Activated CD4-positive, alpha-beta T cell treated with anti-CD3 and anti-CD28 coated beads, Interleukin-2, amount 10 ng/mL, durations not matched to agents 24 days and 14 days (primary cell): ENCODE measurements at regions not wholly inside any gene's neighbourhood (a gene's known extent, or its start where the extent isn't known, plus 50 kb on each side); places are given as distances from the start of the nearest gene placed in this dataset.

Experiments used
- DNase-seq: peaks from one replicate; pipeline ENCODE4 v3.0.0; 2022
- H3K27ac Mint-ChIP-seq: one replicate; pipeline ENCODE4 v1.8.0; 2022; ENCODE audit warnings: mild to moderate bottlenecking, mixed read lengths
- H3K27me3 Mint-ChIP-seq: one replicate; pipeline ENCODE4 v1.8.0; 2022; ENCODE audit warnings: mixed read lengths
- H3K36me3 Mint-ChIP-seq: one replicate; pipeline ENCODE4 v1.8.0; 2022; ENCODE audit warnings: low read depth, mild to moderate bottlenecking, mixed read lengths
- H3K4me1 Mint-ChIP-seq: one replicate; pipeline ENCODE4 v1.8.0; 2021; ENCODE audit warnings: mixed read lengths
- H3K4me3 Mint-ChIP-seq: one replicate; pipeline ENCODE4 v1.8.0; 2022; ENCODE audit warnings: mild to moderate bottlenecking, moderate library complexity, mixed read lengths
- H3K9me3 Mint-ChIP-seq: one replicate; pipeline ENCODE4 v1.8.0; 2021; ENCODE audit warnings: mixed read lengths
- intact Hi-C: fragments of 100-400 bp; cut with micrococcal nuclease; formaldehyde crosslinking; loops from one replicate; pipeline ENCODE4 v1.15.1; 2023

DNA sequence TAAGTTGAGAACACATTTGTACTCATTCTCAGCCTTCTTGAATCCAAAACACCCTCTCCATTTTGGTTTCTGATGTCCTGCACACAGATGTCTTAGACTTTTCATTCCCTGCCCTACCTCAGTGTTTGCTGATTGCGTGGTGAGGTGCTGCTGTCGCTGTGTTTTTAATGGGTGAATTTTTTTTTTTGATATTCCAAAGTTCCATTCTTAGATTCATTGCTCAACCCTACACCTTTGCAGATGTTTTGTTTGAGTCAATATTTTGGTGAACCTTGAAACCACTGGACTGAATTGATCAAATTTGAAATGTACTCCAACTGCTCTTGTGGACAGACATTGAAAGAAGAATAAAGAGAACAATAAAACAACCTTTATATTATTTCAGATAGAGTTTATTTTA lies 130.4 kb upstream of the DSEL start:
- H3K27ac Mint-ChIP-seq, result no peak overlapping the region
- intact Hi-C loops, result no loop called here

DNA sequence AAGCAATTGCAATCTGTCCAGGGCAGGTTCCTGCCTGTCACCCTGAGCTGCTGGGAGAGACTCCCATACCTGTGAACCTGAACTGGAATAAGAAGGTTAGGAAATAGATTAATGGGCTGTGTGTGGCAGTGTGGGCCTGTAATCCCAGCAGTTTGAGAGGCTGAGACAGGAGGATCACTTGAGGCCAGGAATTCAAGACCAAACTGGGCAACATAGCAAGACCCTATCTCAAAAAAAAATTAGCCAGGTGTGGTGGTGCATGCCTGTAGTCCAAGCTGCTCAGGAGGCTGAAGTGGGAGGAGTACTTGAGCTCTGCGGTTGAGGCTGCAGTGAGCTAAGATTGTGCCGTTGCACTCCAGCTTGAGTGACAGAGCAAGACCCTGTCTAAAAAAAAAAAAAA lies 127.7 kb upstream of the DSEL start:
- no peaks in the 10 kb centered on the region for H3K36me3 Mint-ChIP-seq

More for the DNA sequence above, 130.4 kb upstream of the DSEL start:
- no peak for DNase-seq
- no peaks in the 10 kb centered on the region for H3K36me3 Mint-ChIP-seq
- no peaks in the 10 kb centered on the region for H3K27me3 Mint-ChIP-seq
- H3K9me3 Mint-ChIP-seq, result no peaks in the 10 kb centered on the region
- H3K4me3 Mint-ChIP-seq, result no peak overlapping the region
- H3K4me1 Mint-ChIP-seq, result no peaks in the 10 kb centered on the region

DNA sequence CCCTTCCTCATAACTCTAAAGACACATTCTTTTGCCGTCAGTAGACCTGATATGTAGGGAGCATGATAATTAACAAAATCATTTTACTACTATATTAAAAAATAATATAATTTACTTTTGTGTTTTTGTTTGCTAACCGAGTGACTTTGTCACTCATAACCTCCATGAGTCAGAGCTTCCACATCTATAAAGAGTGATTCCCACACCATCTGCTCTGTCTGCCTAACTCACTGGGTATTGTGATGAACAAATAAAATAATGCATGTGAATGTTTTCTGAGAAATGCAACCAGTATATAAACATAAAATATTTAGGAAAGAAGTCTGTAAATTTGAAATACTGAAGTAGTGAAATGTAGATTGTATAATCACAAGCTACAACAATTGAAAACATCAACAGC lies 123.4 kb upstream of the DSEL start:
- no peaks in the 10 kb centered on the region for H3K9me3 Mint-ChIP-seq
- H3K27me3 Mint-ChIP-seq, result no peaks in the 10 kb centered on the region
- no peak for DNase-seq
- no peak overlapping the region for H3K4me3 Mint-ChIP-seq
- intact Hi-C loops, result no loop called here
- no peaks in the 10 kb centered on the region for H3K4me1 Mint-ChIP-seq
- no peaks in the 10 kb centered on the region for H3K36me3 Mint-ChIP-seq
- no peak overlapping the region for H3K27ac Mint-ChIP-seq

More for the DNA sequence above, 127.7 kb upstream of the DSEL start:
- intact Hi-C loops, result no loop called here
- no peaks in the 10 kb centered on the region for H3K9me3 Mint-ChIP-seq
- H3K27me3 Mint-ChIP-seq, result no peaks in the 10 kb centered on the region
- H3K4me1 Mint-ChIP-seq, result no peaks in the 10 kb centered on the region
- no peak overlapping the region for H3K4me3 Mint-ChIP-seq
- H3K27ac Mint-ChIP-seq, result no peak overlapping the region
- DNase-seq, result no peak

DNA sequence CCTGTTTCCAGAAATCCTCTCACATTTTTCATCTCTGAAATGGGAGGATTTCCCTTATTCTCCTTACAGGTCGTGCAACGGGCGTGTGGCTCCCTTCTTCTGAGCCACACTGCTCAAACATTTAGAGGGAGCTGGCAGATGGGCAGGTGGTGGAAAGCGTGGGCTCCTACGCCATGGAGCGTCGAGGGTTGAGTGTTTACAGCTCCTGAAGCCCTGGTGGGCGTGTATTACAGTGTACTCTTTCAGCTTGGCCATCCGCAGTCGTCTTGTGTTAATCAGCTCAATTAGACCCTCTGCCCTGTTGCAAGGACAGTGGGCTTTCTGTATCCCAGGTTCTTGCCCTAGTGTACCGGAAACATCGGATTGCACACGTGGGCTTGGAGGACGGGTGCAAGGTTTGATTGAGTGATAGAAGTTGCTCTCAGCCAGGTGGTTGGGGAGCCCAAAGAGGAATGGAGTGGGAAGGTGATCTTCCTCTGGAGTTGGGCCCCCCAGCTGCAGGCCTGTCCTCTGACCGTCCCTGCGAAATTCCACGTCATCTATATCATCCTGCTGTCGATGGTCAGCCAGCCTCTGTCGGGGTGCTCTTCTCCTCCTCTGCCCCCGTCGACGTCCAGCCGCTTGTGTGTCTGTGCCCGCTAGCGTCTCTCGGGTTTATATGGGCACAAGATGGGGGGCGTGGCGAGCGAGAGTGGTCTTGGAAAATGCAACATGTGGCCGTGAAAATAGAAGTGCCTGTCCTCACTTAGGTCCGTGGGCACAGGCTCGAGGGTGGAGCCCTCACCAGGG lies 120.3 kb upstream of the DSEL start:
- intact Hi-C loops, result no loop called here
- Mint-ChIP-seq H3K4me1 (no peaks in the 10 kb centered on the region), H3K27me3 (no peaks in the 10 kb centered on the region), H3K4me3 (no peak overlapping the region), H3K9me3 (no peaks in the 10 kb centered on the region), H3K36me3 (no peaks in the 10 kb centered on the region), H3K27ac (no peak overlapping the region)
- DNase-seq, result no peak

DNA sequence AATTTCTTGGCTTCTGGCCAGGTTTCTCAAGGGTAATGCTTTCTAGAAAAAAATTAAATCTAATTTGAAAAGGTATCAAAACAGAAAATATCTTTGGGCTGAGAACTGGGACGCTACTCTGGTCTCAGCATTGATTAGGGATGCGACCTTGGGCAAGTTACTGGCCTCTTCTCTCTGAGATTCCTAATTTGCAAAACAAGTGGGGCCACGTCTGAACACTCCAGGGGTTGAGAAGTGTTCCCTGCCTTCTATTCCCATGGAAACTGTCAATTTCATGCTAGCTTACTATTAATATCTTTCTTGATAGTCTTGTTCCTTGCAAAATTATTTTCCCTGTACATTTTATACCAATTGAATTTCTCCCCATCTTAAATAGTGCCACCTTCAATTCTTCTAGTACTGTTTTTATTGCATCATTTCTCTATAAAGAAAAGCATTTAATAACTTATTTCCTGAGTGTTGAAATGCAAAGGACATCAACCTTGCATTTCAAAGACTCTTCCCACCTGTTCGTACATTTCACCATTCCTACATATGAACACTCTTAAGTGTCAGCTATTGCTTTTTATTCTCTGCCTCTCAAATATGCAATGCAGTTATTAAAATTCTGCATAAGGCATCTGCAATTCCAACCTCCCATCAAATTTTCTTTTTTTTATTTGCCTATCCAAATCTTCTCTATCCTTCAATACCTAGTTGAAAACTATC lies 118.3 kb upstream of the DSEL start:
- DNase-seq, result no peak
- Mint-ChIP-seq H3K9me3 (no peaks in the 10 kb centered on the region), H3K27ac (no peak overlapping the region), H3K36me3 (no peaks in the 10 kb centered on the region), H3K4me1 (no peaks in the 10 kb centered on the region), H3K27me3 (no peaks in the 10 kb centered on the region), H3K4me3 (no peak overlapping the region)
- intact Hi-C loops, result no loop called here

DNA sequence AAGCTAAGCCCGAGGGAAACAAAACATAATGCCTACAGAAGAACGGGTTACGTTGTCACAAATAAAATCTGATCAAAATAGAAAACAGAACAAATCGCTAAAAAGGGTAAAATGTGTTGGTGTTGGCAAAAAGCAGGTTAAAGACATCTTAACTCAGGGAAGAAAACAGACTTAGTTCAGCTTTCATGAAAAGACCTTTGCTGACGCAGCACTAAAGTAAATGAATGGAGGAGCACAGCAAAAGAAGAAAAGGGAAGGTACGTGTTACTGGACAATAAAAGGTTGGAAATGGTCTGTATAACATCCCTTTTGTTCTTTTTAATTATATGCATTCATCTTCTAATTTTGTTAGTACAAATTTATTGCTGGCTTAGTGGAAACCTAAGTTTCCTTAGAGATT lies 117.4 kb upstream of the DSEL start:
- no peak for DNase-seq
- H3K9me3 Mint-ChIP-seq, result no peaks in the 10 kb centered on the region
- no peaks in the 10 kb centered on the region for H3K27me3 Mint-ChIP-seq
- no peaks in the 10 kb centered on the region for H3K36me3 Mint-ChIP-seq
- H3K4me3 Mint-ChIP-seq, result no peak overlapping the region
- H3K27ac Mint-ChIP-seq, result no peak overlapping the region
- intact Hi-C loops, result no loop called here
- H3K4me1 Mint-ChIP-seq, result no peaks in the 10 kb centered on the region

DNA sequence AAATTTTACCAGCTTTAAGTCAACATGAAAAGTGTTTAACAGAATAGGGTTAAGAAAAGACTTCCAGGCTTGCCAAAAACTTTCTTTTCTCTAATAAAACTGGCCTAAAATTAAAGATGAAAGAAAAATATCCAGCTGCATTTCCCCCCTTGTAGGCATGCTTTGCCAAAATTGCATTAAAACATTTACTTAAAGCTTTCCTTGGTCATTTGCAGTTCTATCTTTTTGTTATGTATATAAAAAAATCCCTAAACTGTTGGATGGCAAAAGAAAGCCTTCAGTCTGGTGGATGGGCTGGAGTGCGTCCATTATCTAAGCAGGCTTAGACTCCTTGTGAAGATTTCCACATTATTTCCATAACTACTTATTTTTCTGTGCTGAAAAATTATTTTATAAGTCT lies 105.4 kb upstream of the DSEL start:
- Mint-ChIP-seq H3K9me3 (no peaks in the 10 kb centered on the region), H3K27me3 (no peaks in the 10 kb centered on the region), H3K4me1 (no peaks in the 10 kb centered on the region), H3K4me3 (no peak overlapping the region), H3K36me3 (no peaks in the 10 kb centered on the region), H3K27ac (no peak overlapping the region)
- intact Hi-C loops, result no loop called here
- DNase-seq, result no peak

DNA sequence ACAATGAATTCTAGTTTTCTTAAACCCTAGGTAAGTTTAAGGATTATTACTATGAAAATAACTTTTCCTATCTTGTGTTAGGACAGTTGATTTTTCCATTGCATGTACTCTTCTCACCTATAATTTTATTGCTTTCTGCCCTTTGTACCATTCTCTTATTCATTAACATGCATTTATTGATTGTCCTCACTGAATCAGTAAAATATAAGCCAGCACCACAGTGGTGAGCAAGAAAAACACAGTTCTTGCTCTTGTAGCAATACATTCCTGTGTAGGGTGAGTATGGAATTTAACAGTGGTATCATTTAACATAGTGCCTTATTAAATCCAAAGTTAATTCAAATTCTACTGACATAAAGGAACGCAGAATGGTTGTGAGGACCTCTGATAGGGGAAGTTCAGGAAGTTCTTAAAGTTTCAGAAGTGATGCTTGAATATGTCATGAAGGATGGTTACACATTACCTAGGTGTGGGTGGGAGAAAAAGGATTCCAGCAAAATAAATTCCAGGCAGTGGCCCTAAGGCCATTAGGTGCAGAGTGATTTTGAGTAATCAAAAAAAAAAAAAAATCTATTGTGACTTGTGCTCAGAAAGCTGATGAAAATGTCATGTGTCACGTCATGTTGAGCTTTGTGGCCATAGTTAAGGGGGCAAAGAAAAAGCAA lies 104.7 kb upstream of the DSEL start:
- intact Hi-C loops, result no loop called here
- no peaks in the 10 kb centered on the region for H3K4me1 Mint-ChIP-seq
- DNase-seq, result no peak

DNA sequence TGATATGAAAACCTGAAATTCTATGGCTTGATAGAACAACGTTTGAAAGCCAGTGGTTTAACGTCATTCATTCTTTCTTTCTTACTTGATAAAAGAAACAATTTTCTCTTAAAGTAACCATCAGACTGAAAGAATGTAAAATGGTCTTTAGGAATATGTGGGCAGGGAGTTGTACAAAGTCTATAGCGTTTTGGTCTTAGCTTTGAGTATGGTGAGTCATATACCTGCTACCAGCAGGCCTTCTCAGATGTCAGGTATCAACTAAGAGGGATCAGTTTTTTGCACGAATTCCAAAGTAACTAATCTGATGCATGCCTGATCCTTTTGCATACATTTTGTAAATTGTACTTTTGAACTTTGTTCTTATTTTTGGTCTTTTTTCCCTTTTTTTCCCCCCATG lies 101.5 kb upstream of the DSEL start:
- H3K36me3 Mint-ChIP-seq, result no peaks in the 10 kb centered on the region
- no peaks in the 10 kb centered on the region for H3K4me1 Mint-ChIP-seq
- H3K27me3 Mint-ChIP-seq, result no peaks in the 10 kb centered on the region
- no peak for DNase-seq
- intact Hi-C loops, result no loop called here
- no peak overlapping the region for H3K27ac Mint-ChIP-seq
- no peak overlapping the region for H3K4me3 Mint-ChIP-seq
- H3K9me3 Mint-ChIP-seq, result no peaks in the 10 kb centered on the region

More for the DNA sequence above, 104.7 kb upstream of the DSEL start:
- Mint-ChIP-seq H3K9me3 (no peaks in the 10 kb centered on the region), H3K4me3 (no peak overlapping the region), H3K36me3 (no peaks in the 10 kb centered on the region), H3K27ac (no peak overlapping the region), H3K27me3 (no peaks in the 10 kb centered on the region)

DNA sequence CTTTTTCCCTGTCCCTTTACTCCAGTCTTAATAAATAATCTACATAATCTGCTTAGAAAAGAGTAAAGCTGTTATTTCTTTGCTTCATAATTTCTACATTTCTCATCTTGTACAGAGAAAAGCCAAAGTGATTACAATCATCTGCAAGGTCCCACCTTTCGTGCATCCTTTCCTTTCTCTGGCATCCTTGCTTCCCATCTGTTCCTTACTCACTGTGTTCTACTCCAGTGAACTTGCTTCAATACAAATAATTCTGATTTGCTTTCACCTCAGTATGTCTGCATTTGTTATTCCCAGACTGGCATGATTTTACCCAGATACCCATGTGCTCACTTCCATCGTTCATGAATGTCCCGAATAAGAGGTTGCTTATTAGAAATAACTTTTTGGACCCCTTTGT lies 99.4 kb upstream of the DSEL start:
- no peaks in the 10 kb centered on the region for H3K4me1 Mint-ChIP-seq
- intact Hi-C loops, result no loop called here

DNA sequence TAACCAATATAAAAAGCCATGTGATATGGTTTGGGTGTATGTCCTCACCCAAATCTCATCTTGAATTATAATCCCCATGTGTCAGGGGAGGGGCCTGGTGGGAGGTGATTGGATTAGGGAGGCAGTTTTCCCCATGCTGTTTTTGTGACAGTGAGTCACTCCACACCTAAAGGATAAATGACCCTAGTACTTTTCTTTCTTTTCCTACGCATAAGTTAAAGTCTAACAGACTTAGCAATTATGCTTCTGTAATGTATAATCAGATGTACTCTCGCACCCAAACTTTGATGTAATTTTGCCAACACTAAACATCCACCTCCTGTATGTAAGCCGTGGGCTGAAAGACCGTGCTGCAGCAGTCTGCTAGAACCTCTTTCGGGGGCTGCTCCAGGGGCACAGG lies 97.2 kb upstream of the DSEL start:
- intact Hi-C loops, result no loop called here
- no peaks in the 10 kb centered on the region for H3K9me3 Mint-ChIP-seq
- H3K27me3 Mint-ChIP-seq, result no peaks in the 10 kb centered on the region
- H3K4me1 Mint-ChIP-seq, result no peaks in the 10 kb centered on the region
- DNase-seq, result no peak
- no peak overlapping the region for H3K27ac Mint-ChIP-seq
- H3K4me3 Mint-ChIP-seq, result no peak overlapping the region
- no peaks in the 10 kb centered on the region for H3K36me3 Mint-ChIP-seq

More for the DNA sequence above, 99.4 kb upstream of the DSEL start:
- Mint-ChIP-seq H3K27me3 (no peaks in the 10 kb centered on the region), H3K27ac (no peak overlapping the region), H3K36me3 (no peaks in the 10 kb centered on the region), H3K9me3 (no peaks in the 10 kb centered on the region), H3K4me3 (no peak overlapping the region)
- no peak for DNase-seq

DNA sequence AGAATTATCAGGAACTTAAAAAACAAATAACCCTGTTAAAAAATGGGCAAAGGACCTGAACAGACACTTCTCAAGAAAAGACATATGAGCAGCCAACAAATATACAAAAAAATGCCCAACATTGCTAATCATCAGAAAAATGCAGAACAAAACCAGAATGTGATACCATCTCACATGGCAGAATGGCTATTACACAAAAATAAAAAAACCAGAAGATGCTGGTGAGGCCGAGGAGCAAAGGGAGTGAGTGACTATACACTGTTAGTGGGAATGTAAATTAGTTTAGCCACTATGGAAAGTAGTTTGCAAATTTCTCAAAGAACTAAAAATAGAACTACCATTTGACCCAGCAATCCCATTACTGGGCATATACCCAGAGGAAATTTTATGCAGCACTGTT lies 95.8 kb upstream of the DSEL start:
- no peak for DNase-seq
- intact Hi-C loops, result no loop called here
- H3K27ac Mint-ChIP-seq, result no peak overlapping the region
- no peaks in the 10 kb centered on the region for H3K9me3 Mint-ChIP-seq
- no peaks in the 10 kb centered on the region for H3K27me3 Mint-ChIP-seq
- no peaks in the 10 kb centered on the region for H3K36me3 Mint-ChIP-seq
- no peak overlapping the region for H3K4me3 Mint-ChIP-seq
- no peaks in the 10 kb centered on the region for H3K4me1 Mint-ChIP-seq

DNA sequence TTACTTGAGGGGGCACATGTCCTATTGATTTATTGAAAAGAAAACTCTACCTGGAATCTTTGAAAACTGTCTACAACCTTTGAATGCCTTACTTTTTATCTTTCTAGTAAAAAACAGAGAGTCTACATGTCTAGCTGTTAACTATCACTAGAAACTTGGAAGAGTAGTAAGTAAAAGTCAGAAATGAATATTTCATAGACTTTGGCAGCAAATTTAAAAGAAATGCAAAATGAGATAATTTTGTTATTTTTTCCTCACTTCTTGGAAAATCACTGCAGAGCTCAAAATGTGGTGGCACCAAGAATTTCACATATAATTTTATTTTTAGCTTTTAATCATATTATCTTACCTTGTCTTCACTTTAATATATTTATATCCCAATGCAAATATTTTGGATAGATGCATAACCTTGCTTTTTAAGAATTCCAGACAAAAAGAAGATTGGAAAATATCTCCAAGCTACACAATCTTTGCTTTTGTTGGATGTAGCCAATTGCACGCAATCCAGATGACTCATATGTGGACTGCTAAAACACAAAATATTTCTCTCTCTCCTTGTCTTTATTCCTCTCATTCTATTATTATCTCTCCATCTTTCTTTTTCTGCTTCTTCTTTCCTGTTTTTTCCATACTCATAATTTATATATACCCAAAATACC lies 92.2 kb upstream of the DSEL start:
- Mint-ChIP-seq H3K4me3 (no peak overlapping the region), H3K36me3 (no peaks in the 10 kb centered on the region), H3K27ac (no peak overlapping the region), H3K4me1 (no peaks in the 10 kb centered on the region), H3K27me3 (no peaks in the 10 kb centered on the region), H3K9me3 (no peaks in the 10 kb centered on the region)
- intact Hi-C loops, result no loop called here
- no peak for DNase-seq

DNA sequence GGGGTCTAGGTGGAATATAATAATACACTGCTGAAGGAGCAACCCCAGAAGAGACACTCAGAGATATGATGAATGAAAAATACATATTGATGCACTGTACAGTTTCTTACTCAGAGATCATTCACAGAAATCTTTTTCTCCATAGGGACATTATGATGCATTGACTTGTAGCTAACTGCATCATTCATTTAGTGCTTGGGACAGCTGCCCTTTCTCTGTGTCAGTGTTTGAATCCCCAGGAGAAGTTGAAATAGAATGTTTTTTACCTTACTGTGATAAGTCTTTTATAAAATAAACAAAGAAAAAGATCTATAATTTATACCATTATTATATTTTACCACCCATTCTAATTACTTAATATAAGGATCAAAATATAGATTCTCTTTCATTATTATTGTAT lies 91.7 kb upstream of the DSEL start:
- H3K27me3 Mint-ChIP-seq, result no peaks in the 10 kb centered on the region
- DNase-seq, result no peak
- no peaks in the 10 kb centered on the region for H3K9me3 Mint-ChIP-seq
- intact Hi-C loops, result no loop called here
- no peaks in the 10 kb centered on the region for H3K4me1 Mint-ChIP-seq
- H3K4me3 Mint-ChIP-seq, result no peak overlapping the region
- no peaks in the 10 kb centered on the region for H3K36me3 Mint-ChIP-seq
- H3K27ac Mint-ChIP-seq, result no peak overlapping the region
